ENCODE measurements at regions not wholly inside any gene's neighbourhood (a gene's known extent, or its start where the extent isn't known, plus 50 kb on each side); places are given as distances from the start of the nearest gene placed in this dataset.

- DNase-seq: no peak
Measured at GRCh38 chr16:79876332-79876730, 275.8 kb upstream of the MAF start.

- no peak for DNase-seq
Measured at GRCh38 chr16:79874391-79874790, 273.9 kb upstream of the MAF start.

- DNase-seq: no peak
Measured at GRCh38 chr16:79873825-79874224, 273.3 kb upstream of the MAF start.

DNA sequence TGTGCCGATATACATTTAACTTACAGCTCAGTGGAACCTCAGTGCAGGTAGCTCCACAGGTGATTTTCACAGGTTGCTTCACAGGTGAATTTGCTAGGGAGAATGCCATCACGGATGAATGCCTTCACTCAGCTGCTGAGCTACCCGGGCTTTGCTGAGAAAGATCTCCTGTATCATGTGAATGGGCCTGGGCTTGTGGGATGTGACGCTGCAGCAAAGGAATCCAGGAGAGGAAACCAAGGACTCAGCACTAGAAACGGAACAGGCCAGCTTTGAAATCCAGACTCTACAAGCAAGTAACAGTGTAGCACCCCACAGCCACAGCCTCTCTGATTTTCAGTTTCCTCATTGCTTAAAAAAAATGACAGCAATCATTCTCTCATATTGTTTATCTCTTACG lies 271.4 kb upstream of the MAF start:
- no peak for DNase-seq

- no peak for DNase-seq
Measured at GRCh38 chr16:79870016-79870886, 269.7 kb upstream of the MAF start.

GRCh38 chr16:79869304-79870015 lies 268.9 kb upstream of the MAF start:
- DNase-seq: no peak

DNA sequence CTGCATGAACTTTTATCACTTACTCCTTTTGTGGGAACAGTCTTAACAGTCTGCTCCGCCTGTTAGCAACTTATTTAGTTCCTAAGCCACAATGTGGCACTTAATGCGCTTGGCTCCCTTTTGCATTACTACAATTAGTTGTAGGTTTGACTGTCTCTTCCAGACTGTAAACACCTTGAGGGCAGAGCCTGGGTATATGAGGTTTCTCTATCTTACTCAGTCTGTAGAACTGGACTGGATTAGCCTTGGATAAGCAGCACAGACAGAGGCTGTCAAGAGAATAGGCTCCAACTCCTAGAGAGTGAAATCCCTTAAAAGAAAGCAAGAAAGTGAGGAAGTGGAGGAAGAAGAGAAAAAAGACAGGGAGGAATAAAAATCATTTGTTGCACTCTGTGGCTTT lies 268.3 kb upstream of the MAF start:
- DNase-seq: no peak

GRCh38 chr16:79867425-79867997 lies 267.0 kb upstream of the MAF start:
- DNase-seq: no peak

GRCh38 chr16:79865918-79866317 lies 265.4 kb upstream of the MAF start:
- DNase-seq: no peak

DNA sequence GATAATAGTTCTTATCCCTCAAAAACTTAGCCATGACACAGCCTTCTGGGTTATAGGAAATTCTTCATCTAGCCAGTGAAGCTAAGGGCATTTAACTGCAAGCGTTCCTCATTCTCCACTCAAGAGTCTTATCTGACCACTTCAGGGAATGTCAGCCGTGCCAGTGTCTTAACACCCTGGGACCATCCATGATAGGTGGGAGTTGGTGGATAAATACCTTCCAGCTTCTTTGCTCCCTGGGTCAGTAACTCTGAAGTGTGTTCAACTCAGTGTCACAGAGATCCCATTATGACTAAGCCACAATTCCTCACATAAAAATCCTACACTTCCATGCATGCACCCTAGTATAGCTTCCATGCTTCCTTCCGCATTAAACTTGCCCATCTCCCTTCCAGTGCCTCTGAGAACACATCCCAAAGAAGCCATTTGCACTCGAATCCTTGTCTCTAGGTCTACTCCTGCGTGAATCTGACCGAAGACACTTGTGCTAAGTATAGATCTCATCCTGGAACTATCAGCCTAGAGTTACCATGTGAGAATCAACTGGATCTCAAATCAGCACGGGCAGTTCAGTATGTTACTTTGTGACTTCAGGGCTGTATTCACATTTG lies 264.3 kb upstream of the MAF start:
- no peak for DNase-seq

DNA sequence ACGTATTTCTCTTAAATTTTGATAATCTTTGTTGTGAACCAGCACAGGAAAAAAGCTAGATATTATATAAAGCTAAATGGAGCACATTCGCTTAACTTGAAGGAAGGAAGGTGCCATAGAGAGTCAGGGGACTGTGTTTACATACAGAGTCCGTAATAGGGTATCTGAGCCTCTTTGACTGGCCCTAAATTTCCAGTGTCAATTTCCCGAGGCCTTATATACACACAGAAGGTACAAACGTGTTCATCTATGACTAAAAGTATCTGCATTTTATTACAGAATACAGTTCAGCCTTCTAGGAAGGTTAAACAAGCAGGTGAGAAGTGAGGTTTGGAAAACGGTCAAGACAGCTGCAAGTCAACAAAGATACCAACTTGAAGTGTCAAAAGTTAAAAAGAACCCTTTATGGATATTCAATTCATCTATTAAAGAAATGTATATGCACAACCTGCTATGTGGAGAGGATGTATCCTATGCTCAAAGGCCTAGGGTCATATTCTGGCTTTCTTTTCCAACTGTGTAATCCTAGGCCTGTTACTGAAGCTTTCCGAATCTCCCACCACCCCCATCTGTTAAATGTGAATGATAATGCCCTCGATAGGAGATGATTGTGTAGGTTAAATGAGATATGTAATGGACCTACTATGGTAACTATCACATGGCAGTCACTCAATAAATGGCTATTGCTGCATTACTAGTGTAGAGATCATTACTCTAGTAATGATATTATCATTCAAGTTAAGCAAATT lies 263.7 kb upstream of the MAF start:
- DNase-seq: no peak

DNA sequence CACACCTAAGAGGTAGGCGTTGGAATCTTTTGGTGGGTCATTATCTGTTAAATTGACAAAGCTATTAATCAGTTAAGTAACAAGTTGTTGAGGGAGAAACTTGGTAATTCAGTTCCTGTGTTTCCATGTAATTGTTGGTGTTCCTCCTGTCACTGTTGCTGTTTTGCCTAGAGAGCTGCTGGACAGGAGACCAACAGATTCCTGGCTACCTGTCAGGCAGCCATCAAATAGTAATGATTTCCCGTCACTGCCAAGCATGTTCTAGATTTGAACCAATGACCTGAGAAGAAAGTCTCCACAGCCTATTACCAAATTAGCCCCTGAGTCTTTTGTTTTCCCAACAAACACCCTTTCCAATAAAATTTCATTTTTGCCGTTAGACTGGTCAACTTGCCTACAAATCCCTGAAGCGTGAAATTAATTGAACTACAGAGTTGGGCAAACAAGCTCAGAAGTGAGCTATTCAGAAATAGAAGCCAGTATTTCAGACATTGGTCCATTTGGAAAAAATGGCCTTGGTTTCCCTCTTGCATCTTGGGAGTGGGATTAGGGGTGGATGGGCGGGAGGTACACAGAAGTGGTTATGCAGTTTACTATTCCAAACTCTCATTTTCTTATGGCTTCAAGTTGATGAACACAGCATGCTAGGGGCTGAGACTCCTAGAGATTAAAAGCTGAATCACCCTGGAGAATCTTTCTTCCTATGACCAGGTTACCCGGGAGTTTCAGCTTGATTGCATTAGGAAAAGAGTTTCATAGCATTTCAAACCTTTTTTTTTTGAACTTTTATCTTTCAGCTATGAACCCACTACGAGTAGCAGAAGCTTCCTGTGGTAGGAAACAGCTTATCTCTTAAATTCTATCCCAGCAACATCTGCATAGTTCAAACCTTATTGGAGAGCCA lies 262.8 kb upstream of the MAF start:
- no peak for DNase-seq

- DNase-seq: no peak
Measured at GRCh38 chr16:79862601-79863000, 262.1 kb upstream of the MAF start.

DNA sequence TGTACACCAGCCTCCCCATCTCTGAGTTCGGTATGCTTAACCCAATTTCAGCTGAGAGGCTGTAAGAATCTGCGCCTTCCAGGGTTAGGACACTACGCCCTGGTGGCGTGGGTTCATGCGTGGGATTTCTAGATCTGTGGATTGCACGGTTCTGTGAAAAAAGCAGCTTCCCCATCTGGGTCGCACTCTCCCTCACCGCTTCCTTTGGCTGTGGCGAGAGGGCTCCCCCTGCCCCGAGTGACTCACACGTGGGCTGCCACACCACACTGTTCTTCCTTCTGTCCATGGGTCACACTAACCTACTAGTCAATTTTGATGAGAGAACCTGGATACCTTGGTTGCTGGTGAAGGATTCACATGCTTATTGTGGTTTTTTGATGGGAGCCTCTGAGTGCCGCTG lies 256.0 kb upstream of the MAF start:
- DNase-seq: no peak

- DNase-seq: no peak
Measured at GRCh38 chr16:79850348-79850747, 249.8 kb upstream of the MAF start.

DNA sequence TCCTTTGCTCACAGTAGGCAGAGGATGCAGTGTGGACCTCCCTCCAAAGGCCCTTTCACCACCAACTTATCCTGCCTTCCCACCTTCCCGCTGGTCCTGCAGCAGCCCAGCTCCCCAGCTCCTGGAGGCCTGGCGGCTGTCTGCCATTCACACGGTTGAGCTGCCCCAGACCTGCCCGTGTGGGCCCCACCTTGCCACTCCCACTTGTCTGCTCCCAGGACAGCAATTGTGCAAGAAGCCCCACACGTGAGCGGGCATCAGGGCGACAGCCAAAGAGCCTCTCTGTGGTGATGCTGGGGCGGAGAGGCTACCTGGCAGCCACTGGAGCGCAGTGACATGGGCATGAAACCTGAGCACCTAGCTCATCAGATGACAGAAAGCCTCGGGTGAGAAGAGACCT lies 248.6 kb upstream of the MAF start:
- no peak for DNase-seq

- DNase-seq: no peak
Measured at GRCh38 chr16:79848719-79849118, 248.2 kb upstream of the MAF start.

GRCh38 chr16:79847569-79847968 lies 247.0 kb upstream of the MAF start:
- no peak for DNase-seq

- DNase-seq: no peak
Measured at GRCh38 chr16:79847101-79847500, 246.6 kb upstream of the MAF start.

DNA sequence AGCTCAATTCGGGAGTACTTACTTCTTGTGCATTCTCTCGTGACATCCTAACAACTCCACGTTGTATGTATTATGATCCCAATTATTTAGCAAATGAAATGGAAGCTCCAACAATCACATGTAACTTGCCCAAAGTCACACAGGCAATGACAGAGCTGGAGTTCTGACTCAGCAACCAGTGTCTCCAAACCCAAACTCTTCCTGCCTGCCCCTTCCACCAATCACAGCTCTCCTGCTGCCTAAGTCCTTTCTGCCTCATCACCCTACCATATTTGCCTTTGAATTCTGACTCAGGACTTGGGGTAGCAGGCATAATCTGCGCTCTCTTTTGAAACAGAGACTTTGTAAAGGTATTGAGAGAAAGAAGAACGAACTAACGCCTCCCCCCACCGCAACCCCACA lies 245.2 kb upstream of the MAF start:
- DNase-seq: no peak

DNA sequence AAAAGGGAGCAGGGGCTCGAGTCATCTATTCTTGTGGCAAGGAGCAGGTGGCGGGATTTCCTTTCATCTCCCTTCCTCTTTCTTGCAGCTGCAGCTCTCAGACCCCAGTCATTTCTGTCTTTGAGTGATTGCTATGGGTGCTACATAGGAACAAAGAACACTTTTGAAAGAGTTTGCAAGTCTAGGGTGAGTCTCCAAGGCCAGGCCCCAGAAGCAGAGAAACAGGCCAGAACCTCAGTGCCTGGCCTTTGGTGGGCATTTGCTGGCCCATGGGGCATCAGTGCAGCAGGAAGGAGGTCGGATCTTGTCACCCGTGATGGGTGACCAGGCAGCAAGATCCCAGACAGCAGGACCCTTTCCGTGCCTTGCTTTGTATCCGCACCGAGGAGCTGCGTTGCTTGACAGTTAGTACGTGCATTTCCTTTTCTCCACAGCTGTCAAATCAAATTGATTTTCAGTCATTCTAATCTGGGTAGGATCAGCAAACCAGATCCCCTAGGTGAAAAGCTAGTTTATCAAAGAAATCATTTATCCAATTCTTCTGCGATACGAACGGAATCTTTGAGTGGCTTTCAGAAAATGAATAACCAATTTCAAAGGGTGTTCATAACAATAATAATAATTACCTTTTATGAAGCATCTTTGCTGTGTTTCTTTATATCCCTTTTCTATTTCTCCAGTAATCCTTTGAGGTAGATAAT lies 244.6 kb upstream of the MAF start:
- no peak for DNase-seq
